HS-27A (cell line): ENCODE measurements at regions not wholly inside any gene's neighbourhood (a gene's known extent, or its start where the extent isn't known, plus 50 kb on each side); places are given as distances from the start of the nearest gene placed in this dataset.
A peak's percentile ranks its signal among the peaks of the same experiment; 100 is the strongest.
"Not testable (repeated sequence)": the region's sequence is repeated elsewhere in the genome, so short reads cannot be mapped to it uniquely, and the experiment has no call there.

Experiments used
- DNase-seq: peaks from one replicate; pipeline ENCODE4 v3.0.0-alpha.2; 2012; ENCODE audit warnings: low read depth, missing footprints

DNA sequence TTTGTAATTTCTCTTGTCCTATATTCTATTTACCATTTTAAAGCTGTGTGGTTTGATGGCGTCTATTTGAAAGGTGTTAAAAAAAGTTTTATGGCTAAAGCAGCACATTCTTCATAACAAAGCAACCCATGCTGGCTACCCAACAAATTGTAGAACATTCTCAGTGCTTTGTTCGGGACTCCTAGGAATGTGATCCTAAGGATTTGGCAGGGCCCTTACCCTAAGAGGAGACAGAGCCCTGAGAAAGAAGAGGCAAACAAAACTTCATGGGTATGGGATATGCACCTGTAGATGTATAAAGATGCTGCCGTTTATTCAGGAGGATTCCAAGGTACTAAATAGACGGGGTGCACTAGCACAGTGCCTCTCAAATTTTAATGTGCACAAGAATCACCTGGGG, 370.8 kb upstream of the DIPK2B start:
- DNase-seq: no peak

GRCh38 chrX:45566456-45566855, 365.8 kb upstream of the DIPK2B start:
- no peak for DNase-seq

- DNase-seq: no peak
These were observed 356.7 kb upstream of the DIPK2B start for GRCh38 chrX:45557387-45557786.

DNA sequence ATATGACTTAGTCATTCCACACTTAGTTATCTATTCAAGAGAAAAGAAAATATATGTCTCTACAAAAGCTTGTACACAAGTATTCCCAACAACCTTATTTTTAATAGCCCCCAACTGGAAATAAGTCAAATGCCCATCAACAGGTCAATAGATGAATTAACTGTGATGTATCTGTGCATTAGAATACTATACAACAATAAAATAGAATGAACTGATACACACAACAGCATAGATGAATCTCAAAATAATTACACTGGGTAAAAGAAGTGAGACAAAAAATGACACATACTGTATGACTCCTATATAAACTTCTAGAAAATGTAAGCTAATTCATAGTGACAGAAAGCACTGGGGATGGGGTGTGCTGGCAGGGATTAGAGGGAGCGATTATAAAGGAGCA, 354.1 kb upstream of the DIPK2B start:
- no peak for DNase-seq

DNA sequence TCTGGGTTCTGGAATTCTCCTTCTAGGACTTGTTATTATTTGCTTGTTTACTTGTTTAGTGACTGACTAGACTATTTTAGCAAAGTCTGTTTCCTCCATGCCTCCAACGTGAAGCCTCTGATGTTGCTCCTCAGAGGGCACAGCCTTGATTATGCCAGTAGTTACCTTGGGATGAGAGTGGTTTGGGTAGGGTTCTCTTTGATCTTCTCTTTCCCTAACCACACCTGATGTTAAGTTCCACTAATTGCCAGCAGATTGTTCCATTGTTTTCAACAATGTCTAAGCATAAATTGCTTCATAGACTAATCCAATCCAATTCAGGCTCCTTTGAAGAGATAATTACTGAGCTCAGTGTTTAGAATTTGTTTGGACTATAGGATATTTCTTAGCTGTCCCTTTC, 352.7 kb upstream of the DIPK2B start:
- no peak for DNase-seq

DNA sequence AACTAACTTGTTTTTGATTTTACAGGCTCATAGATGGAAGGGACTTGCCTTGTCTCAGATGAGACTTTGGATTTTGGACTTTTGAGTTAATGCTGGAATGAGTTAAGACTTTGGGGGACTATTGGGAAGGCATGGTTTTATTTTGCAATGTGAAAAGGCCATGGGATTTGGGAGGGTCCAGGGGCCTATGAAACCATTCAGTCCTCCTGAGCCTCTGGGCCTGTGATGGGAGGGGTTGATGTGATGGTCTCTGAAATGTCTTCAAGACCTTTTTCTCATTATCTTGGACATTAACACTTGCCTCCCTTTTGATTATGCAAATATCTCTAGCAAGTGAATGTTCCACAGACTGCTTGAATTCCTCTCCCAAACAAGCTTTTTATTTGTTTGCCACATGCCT, 346.0 kb upstream of the DIPK2B start:
- not testable (repeated sequence) for DNase-seq

DNA sequence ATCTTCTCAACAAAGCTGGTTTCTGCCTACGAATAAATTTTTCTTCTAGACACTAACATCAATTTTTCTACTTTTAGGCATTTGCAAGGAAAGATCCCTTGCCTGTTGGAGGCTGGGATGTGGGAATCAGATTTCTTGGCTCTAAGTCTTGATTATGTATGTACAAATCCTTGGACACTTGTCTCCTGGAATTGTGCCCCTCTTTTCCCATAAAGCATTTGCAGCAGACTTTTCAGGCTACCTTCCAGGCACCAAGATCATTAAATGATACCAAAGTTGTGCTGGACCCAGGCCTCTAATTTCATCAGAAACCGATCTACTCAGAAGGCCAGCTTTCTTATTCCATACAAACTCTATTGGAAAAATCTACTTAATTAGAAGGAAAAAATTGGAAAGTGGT, 339.5 kb upstream of the DIPK2B start:
- no peak for DNase-seq

DNA sequence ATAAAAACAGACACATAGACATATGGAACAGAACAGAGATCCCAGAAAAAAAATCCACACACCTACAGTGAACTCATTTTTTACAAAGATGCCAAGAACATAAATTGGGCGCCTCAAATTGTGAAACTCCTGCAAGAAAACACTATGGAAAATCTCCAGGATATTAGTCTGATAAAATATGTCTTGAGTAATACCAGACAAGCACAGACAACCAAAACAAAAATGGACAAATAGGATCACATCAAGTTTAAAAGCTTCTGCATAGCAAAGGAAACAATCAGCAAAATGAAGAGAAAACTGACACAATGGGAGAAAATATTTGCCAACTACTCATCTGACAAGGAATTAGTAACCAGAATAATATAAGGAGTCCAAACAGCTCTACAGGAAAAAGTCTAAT, 337.3 kb upstream of the DIPK2B start:
- no peak for DNase-seq

GRCh38 chrX:45527834-45528233, 327.2 kb upstream of the DIPK2B start:
- DNase-seq: no peak

GRCh38 chrX:45524805-45525204, 324.1 kb upstream of the DIPK2B start:
- DNase-seq: no peak

DNA sequence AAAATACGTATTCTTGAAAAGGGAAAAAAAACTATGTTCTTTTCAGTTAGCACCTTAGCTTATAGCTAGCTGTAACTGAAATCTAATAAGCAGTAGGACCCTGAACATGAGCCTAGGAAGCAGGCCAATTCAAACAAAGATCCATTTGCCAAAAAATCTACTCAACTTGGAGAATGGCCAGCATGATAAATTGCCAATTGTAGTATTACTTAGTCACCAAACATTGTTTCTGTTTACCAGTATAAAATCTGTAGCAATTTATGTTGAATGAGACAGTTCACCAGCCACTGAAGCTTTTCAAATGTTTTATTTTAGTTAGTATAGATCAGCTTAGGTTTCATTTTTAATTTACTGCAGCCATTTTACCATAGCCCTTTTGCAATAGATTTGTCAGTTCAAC, 323.6 kb upstream of the DIPK2B start:
- DNase-seq: no peak

DNA sequence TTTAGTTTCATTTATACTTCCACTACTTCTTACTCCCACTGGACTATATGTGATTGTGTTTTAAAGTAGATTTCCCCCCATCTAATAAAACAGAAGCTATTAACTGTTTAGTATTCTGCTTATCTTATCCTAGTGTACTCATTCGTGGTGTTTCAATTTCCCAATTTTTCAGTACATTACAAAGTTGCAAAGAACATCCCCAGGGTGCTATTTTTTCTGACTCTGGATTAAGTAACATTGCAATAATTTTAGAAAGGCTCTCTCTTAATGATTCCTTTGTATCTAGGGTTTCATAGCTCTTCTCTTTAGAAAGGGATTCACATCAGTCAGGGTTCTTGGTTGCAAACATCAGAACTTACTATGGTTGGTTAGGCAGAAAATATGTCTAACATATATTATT, 317.9 kb upstream of the DIPK2B start:
- no peak for DNase-seq

DNA sequence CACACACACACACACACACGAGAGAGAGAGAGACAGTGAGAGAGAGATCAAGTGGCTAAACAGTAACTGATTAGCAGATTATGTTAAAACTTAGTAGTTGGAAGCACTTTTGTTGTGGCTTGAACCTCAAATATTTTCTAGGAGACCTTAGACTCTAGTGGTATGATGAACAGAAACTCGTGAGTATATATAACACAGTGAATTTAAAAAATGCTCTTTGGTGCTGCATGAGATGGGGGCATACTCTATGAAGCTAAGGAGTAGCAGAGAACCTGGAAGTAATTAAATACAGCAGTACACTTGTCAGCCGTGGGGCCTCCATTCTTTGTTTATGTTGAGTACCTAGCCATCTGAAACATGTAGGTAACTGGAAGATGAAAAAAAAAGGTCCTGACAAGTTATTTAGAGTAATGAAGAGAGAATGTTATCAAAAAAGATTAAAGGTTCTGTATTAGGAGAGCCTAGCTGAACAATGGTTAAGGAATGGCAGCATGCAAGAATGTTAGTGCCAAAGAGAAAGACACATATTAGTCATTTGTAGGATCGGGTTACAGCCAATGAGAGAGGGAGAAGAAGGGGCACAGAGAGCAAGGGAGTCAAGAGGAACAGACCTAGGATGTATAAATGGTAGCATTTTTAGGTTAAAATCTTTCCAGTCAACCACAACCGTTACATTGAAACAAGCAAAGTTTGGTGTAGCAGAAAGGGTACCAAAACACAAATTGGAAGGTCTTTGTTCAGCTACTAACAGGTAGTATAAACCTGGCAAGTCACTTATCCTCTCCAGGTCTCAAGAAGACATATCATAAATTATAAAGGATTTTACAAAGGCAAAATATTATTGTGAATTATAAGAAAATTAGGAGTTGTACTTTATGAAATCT, 316.7 kb upstream of the DIPK2B start:
- DNase-seq: peak; percentile 41

DNA sequence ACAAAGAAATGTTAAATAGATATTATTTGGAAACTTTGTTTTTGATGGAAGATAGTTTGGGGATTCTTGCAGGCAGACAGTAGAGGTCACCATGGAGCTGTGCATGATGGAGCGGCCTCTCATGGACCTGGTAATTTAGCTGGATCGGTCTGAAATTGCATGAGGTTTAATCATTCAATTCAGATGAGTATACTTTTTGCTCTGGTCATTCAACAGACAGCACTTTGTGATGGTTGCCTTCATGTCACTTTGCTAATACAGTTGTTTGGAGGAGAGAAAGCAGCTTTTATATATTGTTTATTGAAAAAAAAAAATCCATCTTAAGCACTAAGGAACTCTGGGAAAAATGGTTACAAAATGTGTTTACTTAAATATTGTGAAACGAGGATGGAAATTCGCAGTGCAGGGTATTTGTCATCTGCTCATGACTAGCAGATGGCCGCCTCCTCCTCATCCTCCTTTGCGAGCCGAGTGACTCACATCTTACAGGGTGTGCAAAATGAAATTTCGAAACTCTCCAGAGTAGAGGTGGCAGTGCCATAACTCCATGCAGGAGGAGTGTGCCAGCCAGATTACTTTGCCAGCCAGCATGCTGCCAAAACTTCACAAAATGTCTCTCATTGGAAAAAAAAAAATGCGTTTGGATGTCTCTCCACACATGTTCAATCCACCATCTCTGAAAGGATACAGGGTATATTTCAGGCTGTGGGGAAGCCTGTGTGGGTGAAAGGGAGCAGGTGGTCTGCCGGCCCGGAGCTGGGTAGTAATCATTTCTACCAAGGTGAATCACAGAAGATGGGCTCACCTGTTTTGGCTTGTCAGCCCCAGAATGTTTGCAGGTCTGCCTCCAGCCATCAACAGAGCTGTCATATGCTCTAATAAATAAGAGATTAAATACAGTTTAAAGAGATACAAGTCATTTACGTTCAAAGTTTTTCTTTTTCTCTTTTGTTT, 314.9 kb upstream of the DIPK2B start:
- peak; percentile 71 for DNase-seq

DNA sequence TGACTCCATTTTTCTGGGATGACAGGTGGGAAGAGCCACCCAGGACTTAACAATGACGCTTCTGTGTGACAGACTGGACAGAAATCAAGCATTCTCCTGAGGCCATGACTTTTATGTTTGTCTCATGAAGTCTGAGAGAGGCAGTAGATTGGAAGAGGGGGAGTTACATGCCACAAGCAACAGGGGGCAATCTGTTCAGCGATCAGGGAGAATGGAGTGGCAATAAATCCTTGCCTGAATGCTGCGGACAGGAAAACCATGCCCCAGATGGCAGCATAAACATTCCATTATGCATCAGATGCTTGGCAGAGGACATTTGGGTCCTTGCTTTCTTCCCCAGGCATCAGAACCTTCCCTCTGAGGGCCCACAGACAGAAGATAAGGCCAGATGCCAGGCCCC, 312.4 kb upstream of the DIPK2B start:
- no peak for DNase-seq

- DNase-seq: no peak
These were observed 307.8 kb upstream of the DIPK2B start for GRCh38 chrX:45508454-45508853.

DNA sequence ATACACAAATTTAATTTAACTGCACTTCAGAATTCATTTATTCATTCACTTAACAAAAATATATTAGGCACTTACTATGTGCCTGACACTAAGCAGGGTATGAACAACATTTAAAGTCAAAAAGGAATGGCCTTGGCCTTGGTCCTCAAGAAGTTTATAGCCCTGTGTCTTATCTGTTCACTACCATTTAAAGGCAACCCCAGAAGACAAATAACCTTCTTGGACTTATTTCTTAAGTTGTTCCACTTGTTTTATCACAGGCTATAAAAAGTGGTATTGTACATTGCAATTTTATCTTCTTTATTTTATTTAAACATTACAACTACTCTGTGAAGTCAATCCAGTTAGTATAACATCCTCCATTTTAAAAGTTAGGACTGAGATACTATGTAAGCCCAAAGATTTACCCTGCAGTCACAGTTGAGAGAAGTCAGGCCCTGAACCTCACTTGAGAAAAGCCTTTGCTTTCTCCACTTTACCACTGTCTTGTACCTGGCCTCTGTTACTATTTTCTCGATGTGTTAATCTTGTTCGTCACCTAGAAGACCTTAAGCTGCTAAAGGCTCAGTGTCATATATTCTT, 305.6 kb upstream of the DIPK2B start:
- DNase-seq: no peak

DNA sequence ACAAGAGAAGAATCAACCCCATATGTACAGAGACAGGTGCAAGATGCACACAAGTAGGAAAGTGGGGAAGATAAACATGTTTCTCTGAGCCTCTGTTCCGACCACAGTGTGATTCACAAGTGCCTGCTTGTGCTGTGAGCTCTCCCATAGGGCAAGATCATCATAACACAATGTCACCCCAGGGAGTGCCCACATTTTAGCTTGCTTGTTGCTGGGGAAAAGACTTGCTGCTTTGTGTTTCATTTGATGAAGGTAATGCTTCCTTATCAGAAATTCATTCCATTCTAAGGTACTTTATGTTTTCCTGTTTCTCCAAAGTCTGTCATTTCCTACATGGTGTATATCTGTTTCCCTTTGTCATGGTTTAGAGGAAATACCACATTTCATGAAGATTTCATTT, 304.5 kb upstream of the DIPK2B start:
- DNase-seq: no peak

- not testable (repeated sequence) for DNase-seq
These were observed 303.2 kb upstream of the DIPK2B start for GRCh38 chrX:45503787-45504362.

- DNase-seq: no peak
These were observed 301.7 kb upstream of the DIPK2B start for GRCh38 chrX:45502396-45502795.

- DNase-seq: no peak
These were observed 296.6 kb upstream of the DIPK2B start for GRCh38 chrX:45497290-45497689.

DNA sequence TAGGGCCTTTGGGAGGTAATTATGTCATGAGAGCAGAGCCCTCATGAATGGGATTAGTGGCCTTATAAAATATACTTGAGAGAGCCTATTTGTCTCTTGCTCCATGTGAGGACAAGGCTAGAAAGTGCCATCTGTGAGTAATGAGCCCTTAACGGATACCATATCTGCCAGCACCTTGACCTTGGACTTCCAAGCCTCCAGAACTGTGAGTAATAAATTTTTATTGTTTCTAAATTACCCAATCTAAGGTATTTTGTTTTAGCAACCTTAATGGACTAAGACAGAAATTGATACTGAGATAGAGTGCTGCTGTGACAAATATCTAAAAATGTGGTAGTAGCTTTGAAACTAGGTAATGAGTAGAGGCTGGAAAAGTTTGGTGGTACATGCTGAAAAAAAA, 285.0 kb upstream of the DIPK2B start:
- no peak for DNase-seq
